MM.1S (cell line): ENCODE measurements at regions not wholly inside any gene's neighbourhood (a gene's known extent, or its start where the extent isn't known, plus 50 kb on each side); places are given as distances from the start of the nearest gene placed in this dataset.

Experiments
- EZH2 ChIP-seq: fragments of 300-600 bp; sonication (generic); optimal IDR thresholded peaks from 2 replicates; pipeline ENCODE3; 2017; ENCODE audit warnings: low read depth, mild to moderate bottlenecking, antibody characterized with exemption, low read length, mixed read lengths
- EZH2phosphoT487 ChIP-seq: fragments of 300-600 bp; sonication (generic); IDR thresholded peaks from 2 replicates; pipeline ENCODE4 v1.6.1; 2018; ENCODE audit warnings: antibody characterized with exemption, low read length
- TF ChIP-seq, protein P1 (sequence below): fragments of 300-600 bp; sonication (generic); IDR thresholded peaks from 2 replicates; pipeline ENCODE4 v1.5.1; 2016; ENCODE audit warnings: antibody characterized with exemption, low read length, mixed read lengths

DNA sequence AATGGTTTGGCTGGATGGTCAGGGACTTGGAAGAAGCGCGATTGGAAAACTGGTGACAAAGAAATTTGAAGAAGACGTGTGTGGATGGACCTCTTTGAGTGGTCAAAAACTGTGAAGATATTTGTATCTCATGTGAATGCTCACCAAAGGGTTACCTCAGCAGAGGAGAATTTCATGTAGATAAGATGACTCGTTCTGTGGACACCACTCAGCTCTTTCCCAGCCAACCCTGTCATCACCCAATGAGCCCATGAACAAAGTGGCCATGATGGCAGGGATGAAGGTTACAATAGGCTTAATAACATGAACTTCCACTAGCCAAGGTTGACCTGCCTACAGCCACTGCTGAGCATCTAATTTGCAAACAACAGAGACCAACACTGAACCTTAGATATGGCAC is 248.3 kb downstream of the KCNE4 start:
- TF ChIP-seq, protein P1, sequence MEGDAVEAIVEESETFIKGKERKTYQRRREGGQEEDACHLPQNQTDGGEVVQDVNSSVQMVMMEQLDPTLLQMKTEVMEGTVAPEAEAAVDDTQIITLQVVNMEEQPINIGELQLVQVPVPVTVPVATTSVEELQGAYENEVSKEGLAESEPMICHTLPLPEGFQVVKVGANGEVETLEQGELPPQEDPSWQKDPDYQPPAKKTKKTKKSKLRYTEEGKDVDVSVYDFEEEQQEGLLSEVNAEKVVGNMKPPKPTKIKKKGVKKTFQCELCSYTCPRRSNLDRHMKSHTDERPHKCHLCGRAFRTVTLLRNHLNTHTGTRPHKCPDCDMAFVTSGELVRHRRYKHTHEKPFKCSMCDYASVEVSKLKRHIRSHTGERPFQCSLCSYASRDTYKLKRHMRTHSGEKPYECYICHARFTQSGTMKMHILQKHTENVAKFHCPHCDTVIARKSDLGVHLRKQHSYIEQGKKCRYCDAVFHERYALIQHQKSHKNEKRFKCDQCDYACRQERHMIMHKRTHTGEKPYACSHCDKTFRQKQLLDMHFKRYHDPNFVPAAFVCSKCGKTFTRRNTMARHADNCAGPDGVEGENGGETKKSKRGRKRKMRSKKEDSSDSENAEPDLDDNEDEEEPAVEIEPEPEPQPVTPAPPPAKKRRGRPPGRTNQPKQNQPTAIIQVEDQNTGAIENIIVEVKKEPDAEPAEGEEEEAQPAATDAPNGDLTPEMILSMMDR = no peak
- TF ChIP-seq EZH2 (no peak), EZH2phosphoT487 (no peak)
